A549 (cell line): ENCODE measurements at regions not wholly inside any gene's neighbourhood (a gene's known extent, or its start where the extent isn't known, plus 50 kb on each side); places are given as distances from the start of the nearest gene placed in this dataset.

ENCODE experiments used
- ATAC-seq, 2 experiments: fragments of 200-7000 bp in 1 of 2; fragments of >200 bp in 1 of 2; cut with Nextera tagmentation in 1 of 2; cut with Tn5 transposase in 1 of 2; 3 replicates each; pipeline versions ENCODE4 v1.8.0 to v1.9.1; 2018 to 2020; ENCODE audit warnings: mild to moderate bottlenecking in 1 of 2, moderate library complexity in 1 of 2
- CTCF ChIA-PET: fragments of 300-600 bp; sonication (Branson Sonifier 250); formaldehyde crosslinking; extraction: SDS; loops from one replicate; lab custom pipeline; 2021; ENCODE audit warnings: antibody characterized with exemption, inconsistent platforms; lab: Yijun Ruan, JAX
- POLR2A ChIA-PET: fragments of 350-600 bp; formaldehyde crosslinking; extraction: SDS; loops from one replicate; lab custom pipeline; 2021; ENCODE audit warnings: antibody characterized with exemption, inconsistent platforms; lab: Yijun Ruan, JAX
- DNase-seq, 2 experiments: peaks; one replicate each; pipeline versions ENCODE4 v3.0.0 to v3.0.0-alpha.2; 2011 to 2016; ENCODE audit warnings: low read depth in 1 of 2, low spot score in 1 of 2
- FAIRE-seq: peaks from 2 replicates; lab custom pipeline; 2011; peaks lifted over from hg19 to GRCh38; lab: Jason Lieb, UNC
- H3K27ac ChIP-seq, 2 experiments: fragments of >200 bp; sonication (Bioruptor Twin); formaldehyde crosslinking; 3 replicates each; pipeline ENCODE4 v1.5.1; 2016 to 2017
- H3K4me1 ChIP-seq: fragments of >200 bp; sonication (Bioruptor Twin); formaldehyde crosslinking; 3 replicates; pipeline ENCODE4 v1.6.1; 2016
- H3K4me2 ChIP-seq: fragments of >200 bp; sonication (Bioruptor Twin); formaldehyde crosslinking; 3 replicates; pipeline ENCODE4 v1.6.1; 2016
- H3K4me3 ChIP-seq: fragments of >200 bp; sonication (Bioruptor Twin); formaldehyde crosslinking; 3 replicates; pipeline ENCODE4 v1.5.1; 2016
- H3K9me3 ChIP-seq: fragments of >200 bp; sonication (Bioruptor Twin); formaldehyde crosslinking; 3 replicates; pipeline ENCODE4 v1.6.1; 2016
- CEBPB ChIP-seq, 2 experiments: fragments of >200 bp in 1 of 2; sonication (Bioruptor Twin) in 1 of 2; formaldehyde crosslinking in 1 of 2; IDR thresholded peaks; 2 replicates each; pipeline ENCODE4 v1.6.1; 2012 to 2016
- CHD4 ChIP-seq: fragments of 200-600 bp; sonication (generic); IDR thresholded peaks from 2 replicates; pipeline ENCODE4 v1.6.1; 2016; ENCODE audit warnings: antibody characterized with exemption, mild to moderate bottlenecking, borderline replicate concordance
- CTCF ChIP-seq: fragments of >200 bp; sonication (Bioruptor Twin); formaldehyde crosslinking; IDR thresholded peaks from 3 replicates; pipeline ENCODE4 v1.5.1; 2016
- EP300 ChIP-seq, 2 experiments: fragments of >200 bp; sonication (Bioruptor Twin); formaldehyde crosslinking; IDR thresholded peaks; 2 replicates in 1 of 2; 3 replicates in 1 of 2; pipeline ENCODE4 v1.6.1; 2016 to 2017
- ESRRA ChIP-seq: fragments of 150-350 bp; IDR thresholded peaks from 2 replicates; pipeline ENCODE4 v1.6.1; 2014; ENCODE audit warnings: mild to moderate bottlenecking, low read length, borderline replicate concordance
- FOSB ChIP-seq: fragments of 250-450 bp; sonication (Bioruptor Pico); IDR thresholded peaks from 2 replicates; pipeline ENCODE4 v1.5.0; 2020; ENCODE audit warnings: mild to moderate bottlenecking, moderate library complexity
- FOSL2 ChIP-seq, 2 experiments: fragments of 450-650 bp in 1 of 2; fragments of >200 bp in 1 of 2; sonication (Bioruptor Twin) in 1 of 2; formaldehyde crosslinking; IDR thresholded peaks; 2 replicates each; pipeline versions ENCODE4 v1.5.0 to v1.6.1; 2016 to 2020; ENCODE audit warnings: mild to moderate bottlenecking in 1 of 2, moderate library complexity in 1 of 2
- FOXS1 ChIP-seq: fragments of 250-450 bp; sonication (Bioruptor Pico); IDR thresholded peaks from 2 replicates; pipeline ENCODE4 v1.5.0; 2020; ENCODE audit warnings: mild to moderate bottlenecking, moderate library complexity
- GATA3 ChIP-seq: IDR thresholded peaks from 2 replicates; pipeline ENCODE4 v1.6.1; 2012; ENCODE audit warnings: borderline replicate concordance
- HDAC2 ChIP-seq: fragments of 200-600 bp; sonication (generic); IDR thresholded peaks from 2 replicates; pipeline ENCODE4 v1.6.1; 2016
- HOXB5 ChIP-seq: fragments of 250-450 bp; sonication (Bioruptor Pico); IDR thresholded peaks from 2 replicates; pipeline ENCODE4 v1.5.0; 2020; ENCODE audit warnings: mild to moderate bottlenecking, moderate library complexity
- JUN ChIP-seq, 2 experiments: fragments of >200 bp; sonication (Bioruptor Twin); formaldehyde crosslinking; IDR thresholded peaks; 2 replicates in 1 of 2; 3 replicates in 1 of 2; pipeline ENCODE4 v1.6.1; 2016 to 2017
- KDM1A ChIP-seq: fragments of 200-600 bp; sonication (generic); IDR thresholded peaks from 2 replicates; pipeline ENCODE4 v1.6.1; 2016; ENCODE audit warnings: low read depth, mild to moderate bottlenecking
- PHF8 ChIP-seq: fragments of 200-600 bp; sonication (generic); IDR thresholded peaks from 2 replicates; pipeline ENCODE4 v1.6.1; 2016; ENCODE audit warnings: low read depth, mild to moderate bottlenecking, antibody characterized with exemption, moderate library complexity, borderline replicate concordance
- RFX5 ChIP-seq: fragments of 450-650 bp; IDR thresholded peaks from 2 replicates; pipeline ENCODE4 v1.7.1; 2014; ENCODE audit warnings: antibody characterized with exemption, mild to moderate bottlenecking, moderate library complexity
- RNF2 ChIP-seq: fragments of 200-600 bp; sonication (generic); IDR thresholded peaks from 2 replicates; pipeline ENCODE4 v1.6.1; 2016; ENCODE audit warnings: low read depth, mild to moderate bottlenecking, antibody characterized with exemption, moderate library complexity, borderline replicate concordance
- SREBF2 ChIP-seq: fragments of 450-650 bp; IDR thresholded peaks from 2 replicates; pipeline ENCODE4 v1.6.1; 2014; ENCODE audit warnings: mild to moderate bottlenecking, moderate library complexity
- USF2 ChIP-seq: fragments of 450-650 bp; IDR thresholded peaks from 2 replicates; pipeline ENCODE4 v1.6.1; 2014; ENCODE audit warnings: antibody characterized with exemption
- ZNF302 ChIP-seq: fragments of 250-450 bp; sonication (Bioruptor Pico); IDR thresholded peaks from 2 replicates; pipeline ENCODE4 v1.9.0; 2021; ENCODE audit warnings: inconsistent platforms, mild to moderate bottlenecking, moderate library complexity
- ZSCAN20 ChIP-seq: fragments of 250-450 bp; sonication (Bioruptor Pico); IDR thresholded peaks from 2 replicates; pipeline ENCODE4 v1.8.0; 2022; ENCODE audit warnings: mild to moderate bottlenecking, moderate library complexity
- WGBS: methylation state at CpG from one replicate; pipeline ENCODE4 v1.1.6; 2017; ENCODE audit errors: missing lambda C conversion rate; 5-methylcytosine and 5-hydroxymethylcytosine counted together
- TF ChIP-seq, protein P1 (sequence below): fragments of 200-600 bp; sonication (generic); IDR thresholded peaks from 2 replicates; pipeline ENCODE4 v1.6.1; 2016; ENCODE audit warnings: antibody characterized with exemption, mild to moderate bottlenecking, moderate library complexity
- TF ChIP-seq, protein P2 (sequence below): fragments of 150-350 bp; IDR thresholded peaks from 2 replicates; pipeline ENCODE4 v1.6.1; 2014; ENCODE audit warnings: low read depth, mild to moderate bottlenecking, low read length
- TF ChIP-seq, protein P3 (sequence below): IDR thresholded peaks from 2 replicates; pipeline ENCODE4 v1.6.1; 2012
- TF ChIP-seq, protein P4 (sequence below): fragments of >200 bp; sonication (Bioruptor Twin); formaldehyde crosslinking; IDR thresholded peaks from 2 replicates; pipeline ENCODE4 v1.6.1; 2016

DNA sequence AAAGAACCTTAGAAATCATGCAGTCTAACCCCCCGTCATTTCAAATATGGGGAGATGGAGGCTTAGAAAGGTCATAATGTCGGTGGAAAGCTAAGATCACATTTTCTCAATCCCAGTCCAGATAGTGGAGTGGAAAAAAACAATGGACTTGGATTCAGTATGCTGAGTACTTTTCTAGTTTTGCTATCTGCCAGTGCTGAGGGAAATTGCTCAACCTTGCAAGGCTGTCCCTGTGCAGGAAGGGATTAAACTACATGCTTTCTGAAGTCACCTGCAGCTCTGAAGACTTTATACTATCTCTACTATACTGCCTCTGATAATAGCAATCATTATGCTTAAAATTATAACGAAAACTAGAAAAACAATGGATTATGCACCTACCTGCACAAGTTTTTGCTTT is 272.8 kb downstream of the LRIG3 start:
- POLR2A ChIA-PET = no interaction called here
- Histone ChIP-seq H3K4me3 (no peak overlapping the region), H3K4me1 (no peaks in the 10 kb centered on the region), H3K27ac (no peak overlapping the region), H3K9me3 (no peaks in the 10 kb centered on the region), H3K4me2 (no peak overlapping the region)
- no peak for ATAC-seq
- WGBS = 52% methylated on average over 3 of the region's 3 CpGs
- CTCF ChIA-PET = interaction anchor here (1.5 kb wide), 1 partner anchor 9 kb away, joined by 5 read pairs; no protein-coding TSS in a partner anchor
- DNase-seq = no peak
- TF ChIP-seq, protein P1, sequence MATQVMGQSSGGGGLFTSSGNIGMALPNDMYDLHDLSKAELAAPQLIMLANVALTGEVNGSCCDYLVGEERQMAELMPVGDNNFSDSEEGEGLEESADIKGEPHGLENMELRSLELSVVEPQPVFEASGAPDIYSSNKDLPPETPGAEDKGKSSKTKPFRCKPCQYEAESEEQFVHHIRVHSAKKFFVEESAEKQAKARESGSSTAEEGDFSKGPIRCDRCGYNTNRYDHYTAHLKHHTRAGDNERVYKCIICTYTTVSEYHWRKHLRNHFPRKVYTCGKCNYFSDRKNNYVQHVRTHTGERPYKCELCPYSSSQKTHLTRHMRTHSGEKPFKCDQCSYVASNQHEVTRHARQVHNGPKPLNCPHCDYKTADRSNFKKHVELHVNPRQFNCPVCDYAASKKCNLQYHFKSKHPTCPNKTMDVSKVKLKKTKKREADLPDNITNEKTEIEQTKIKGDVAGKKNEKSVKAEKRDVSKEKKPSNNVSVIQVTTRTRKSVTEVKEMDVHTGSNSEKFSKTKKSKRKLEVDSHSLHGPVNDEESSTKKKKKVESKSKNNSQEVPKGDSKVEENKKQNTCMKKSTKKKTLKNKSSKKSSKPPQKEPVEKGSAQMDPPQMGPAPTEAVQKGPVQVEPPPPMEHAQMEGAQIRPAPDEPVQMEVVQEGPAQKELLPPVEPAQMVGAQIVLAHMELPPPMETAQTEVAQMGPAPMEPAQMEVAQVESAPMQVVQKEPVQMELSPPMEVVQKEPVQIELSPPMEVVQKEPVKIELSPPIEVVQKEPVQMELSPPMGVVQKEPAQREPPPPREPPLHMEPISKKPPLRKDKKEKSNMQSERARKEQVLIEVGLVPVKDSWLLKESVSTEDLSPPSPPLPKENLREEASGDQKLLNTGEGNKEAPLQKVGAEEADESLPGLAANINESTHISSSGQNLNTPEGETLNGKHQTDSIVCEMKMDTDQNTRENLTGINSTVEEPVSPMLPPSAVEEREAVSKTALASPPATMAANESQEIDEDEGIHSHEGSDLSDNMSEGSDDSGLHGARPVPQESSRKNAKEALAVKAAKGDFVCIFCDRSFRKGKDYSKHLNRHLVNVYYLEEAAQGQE = no peak
- TF ChIP-seq CTCF = no peak
- TF ChIP-seq ZSCAN20 (CRISPR knock-in tag) = no peak
- no peak for TF ChIP-seq CEBPB (IDR thresholded peaks at IDR 0.05)
- no peak for TF ChIP-seq HDAC2
- FAIRE-seq = no peak

- ChIA-PET POLR2A (no interaction called here), CTCF (no interaction called here)
- H3K9me3 ChIP-seq = no peaks in the 10 kb centered on the region
- H3K4me1 ChIP-seq = no peaks in the 10 kb centered on the region
- no peak overlapping the region for H3K4me3 ChIP-seq
- 69% methylated on average over 4 of the region's 4 CpGs for WGBS
- FAIRE-seq (no peak), DNase-seq (no peak), ATAC-seq (no peak)
- TF ChIP-seq KDM1A (no peak), CTCF (no peak), ZNF302 (CRISPR knock-in tag) (no peak), FOSB (CRISPR knock-in tag) (no peak), SREBF2 (no peak), HOXB5 (CRISPR knock-in tag) (no peak), HDAC2 (no peak)
- TF ChIP-seq, protein P2, sequence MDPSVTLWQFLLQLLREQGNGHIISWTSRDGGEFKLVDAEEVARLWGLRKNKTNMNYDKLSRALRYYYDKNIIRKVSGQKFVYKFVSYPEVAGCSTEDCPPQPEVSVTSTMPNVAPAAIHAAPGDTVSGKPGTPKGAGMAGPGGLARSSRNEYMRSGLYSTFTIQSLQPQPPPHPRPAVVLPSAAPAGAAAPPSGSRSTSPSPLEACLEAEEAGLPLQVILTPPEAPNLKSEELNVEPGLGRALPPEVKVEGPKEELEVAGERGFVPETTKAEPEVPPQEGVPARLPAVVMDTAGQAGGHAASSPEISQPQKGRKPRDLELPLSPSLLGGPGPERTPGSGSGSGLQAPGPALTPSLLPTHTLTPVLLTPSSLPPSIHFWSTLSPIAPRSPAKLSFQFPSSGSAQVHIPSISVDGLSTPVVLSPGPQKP = no peak
- H3K4me2 ChIP-seq = no peak overlapping the region
- no peak overlapping the region for H3K27ac ChIP-seq
These were observed 272.1 kb downstream of the LRIG3 start for GRCh38 chr12:58648176-58648575.

GRCh38 chr12:58651850-58652249 is 268.5 kb downstream of the LRIG3 start:
- POLR2A ChIA-PET = no interaction called here
- 48% methylated on average over 3 of the region's 3 CpGs for WGBS
- Histone ChIP-seq H3K27ac (no peak overlapping the region), H3K4me1 (no peaks in the 10 kb centered on the region), H3K9me3 (0 out of 3 replicates have a peak, but pooled peaks cover 4% of the 10 kb centered on the region), H3K4me2 (no peak overlapping the region), H3K4me3 (no peak overlapping the region)
- DNase-seq = no peak
- no peak for ATAC-seq
- TF ChIP-seq EP300 (IDR thresholded peaks at IDR 0.05) (no peak), USF2 (no peak), ESRRA (no peak), KDM1A (no peak), HDAC2 (no peak), GATA3 (no peak), FOSL2 (IDR thresholded peaks at IDR 0.05) (no peak), FOSL2 (CRISPR knock-in tag; IDR thresholded peaks at IDR 0.05) (no peak), RFX5 (no peak), FOXS1 (CRISPR knock-in tag) (no peak), RNF2 (no peak), CHD4 (no peak), JUN (IDR thresholded peaks at IDR 0.05) (no peak), PHF8 (no peak)
- TF ChIP-seq, protein P3, sequence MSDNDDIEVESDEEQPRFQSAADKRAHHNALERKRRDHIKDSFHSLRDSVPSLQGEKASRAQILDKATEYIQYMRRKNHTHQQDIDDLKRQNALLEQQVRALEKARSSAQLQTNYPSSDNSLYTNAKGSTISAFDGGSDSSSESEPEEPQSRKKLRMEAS = no peak
- TF ChIP-seq, protein P4, sequence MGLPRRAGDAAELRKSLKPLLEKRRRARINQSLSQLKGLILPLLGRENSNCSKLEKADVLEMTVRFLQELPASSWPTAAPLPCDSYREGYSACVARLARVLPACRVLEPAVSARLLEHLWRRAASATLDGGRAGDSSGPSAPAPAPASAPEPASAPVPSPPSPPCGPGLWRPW = no peak
- FAIRE-seq = no peak
- CTCF ChIA-PET = no interaction called here
